HK-2 (cell line): ENCODE measurements at regions not wholly inside any gene's neighbourhood (a gene's known extent, or its start where the extent isn't known, plus 50 kb on each side); places are given as distances from the start of the nearest gene placed in this dataset.
"Not testable (repeated sequence)": the region's sequence is repeated elsewhere in the genome, so short reads cannot be mapped to it uniquely, and the experiment has no call there.

Experiments
- DNase-seq: peaks from one replicate; pipeline ENCODE4 v3.0.0-alpha.2; 2018; ENCODE audit not compliant: unreplicated experiment

- no peak for DNase-seq
Measured at GRCh38 chr6:103908898-103909297, 950.8 kb downstream of the HACE1 start.

GRCh38 chr6:103895136-103895535 is 964.6 kb downstream of the HACE1 start:
- DNase-seq: no peak

GRCh38 chr6:103893141-103893581 is 966.6 kb downstream of the HACE1 start:
- DNase-seq: no peak

- DNase-seq: no peak
Measured at GRCh38 chr6:103886951-103887350, 972.8 kb downstream of the HACE1 start.

GRCh38 chr6:103885446-103885845 is 974.3 kb downstream of the HACE1 start:
- no peak for DNase-seq

GRCh38 chr6:103879800-103880199 is 979.9 kb downstream of the HACE1 start:
- DNase-seq: no peak

- DNase-seq: no peak
Measured at GRCh38 chr6:103875221-103875620, 984.5 kb downstream of the HACE1 start.

GRCh38 chr6:103874575-103874974 is 985.1 kb downstream of the HACE1 start:
- DNase-seq: no peak

- no peak for DNase-seq
Measured at GRCh38 chr6:103872678-103873077, 987.0 kb downstream of the HACE1 start.

- no peak for DNase-seq
Measured at GRCh38 chr6:103872233-103872632, 987.5 kb downstream of the HACE1 start.

GRCh38 chr6:103870970-103871369 is 988.7 kb downstream of the HACE1 start:
- no peak for DNase-seq

GRCh38 chr6:103862297-103862696 is 997.4 kb downstream of the HACE1 start:
- DNase-seq: no peak

GRCh38 chr6:103858003-103858402 is 1001.7 kb downstream of the HACE1 start:
- no peak for DNase-seq

GRCh38 chr6:103855750-103856149 is 1004.0 kb downstream of the HACE1 start:
- no peak for DNase-seq

- no peak for DNase-seq
Measured at GRCh38 chr6:103854059-103854458, 1005.7 kb downstream of the HACE1 start.

GRCh38 chr6:103838457-103838856 is 1021.3 kb downstream of the HACE1 start:
- DNase-seq: no peak

- no peak for DNase-seq
Measured at GRCh38 chr6:103826209-103826608, 1033.5 kb downstream of the HACE1 start.

GRCh38 chr6:103820148-103820547 is 1039.6 kb downstream of the HACE1 start:
- no peak for DNase-seq

- no peak for DNase-seq
Measured at GRCh38 chr6:103819509-103819908, 1040.2 kb downstream of the HACE1 start.

GRCh38 chr6:103812970-103813369 is 1046.7 kb downstream of the HACE1 start:
- DNase-seq: no peak

- DNase-seq: not testable (repeated sequence)
Measured at GRCh38 chr6:103801901-103802479, 1057.7 kb downstream of the HACE1 start.

- DNase-seq: no peak
Measured at GRCh38 chr6:103799971-103800670, 1059.6 kb downstream of the HACE1 start.

- DNase-seq: no peak
Measured at GRCh38 chr6:103798166-103798565, 1061.6 kb downstream of the HACE1 start.

GRCh38 chr6:103797738-103798137 is 1062.0 kb downstream of the HACE1 start:
- DNase-seq: no peak
